H9 (cell line): ENCODE measurements at regions not wholly inside any gene's neighbourhood (a gene's known extent, or its start where the extent isn't known, plus 50 kb on each side); places are given as distances from the start of the nearest gene placed in this dataset.

ENCODE experiments used
- DNase-seq: peaks from one replicate; pipeline ENCODE4 v3.0.0-alpha.2; 2017
- H2AFZ ChIP-seq: one replicate; pipeline ENCODE4 v1.6.1; 2013; ENCODE audit warnings: mild to moderate bottlenecking, low read length, control low read depth, moderate library complexity
- H2AK5ac ChIP-seq: 2 replicates; pipeline ENCODE4 v1.6.1; 2013; ENCODE audit warnings: low read length, control low read depth, mixed read lengths; ENCODE audit not compliant: insufficient read length
- H2BK120ac ChIP-seq: one replicate; pipeline ENCODE4 v1.6.1; 2013; ENCODE audit warnings: low read depth, mild to moderate bottlenecking, low read length, control low read depth, inconsistent platforms; ENCODE audit not compliant: poor library complexity, severe bottlenecking
- H2BK12ac ChIP-seq: 2 replicates; pipeline ENCODE4 v1.6.1; 2013; ENCODE audit warnings: low read length, control low read depth, mixed read lengths, low read depth; ENCODE audit not compliant: insufficient read length
- H2BK15ac ChIP-seq: 2 replicates; pipeline ENCODE4 v1.6.1; 2013; ENCODE audit warnings: low read depth, low read length, control low read depth
- H2BK20ac ChIP-seq: one replicate; pipeline ENCODE4 v1.6.1; 2013; ENCODE audit warnings: low read depth, mild to moderate bottlenecking, low read length, control low read depth, inconsistent platforms; ENCODE audit not compliant: poor library complexity, severe bottlenecking
- H2BK5ac ChIP-seq: 2 replicates; pipeline ENCODE4 v1.6.1; 2013; ENCODE audit warnings: low read length, control low read depth, mixed read lengths; ENCODE audit not compliant: insufficient read length
- H3K14ac ChIP-seq: 2 replicates; pipeline ENCODE4 v1.6.1; 2013; ENCODE audit warnings: low read length, control low read depth; ENCODE audit not compliant: insufficient read depth
- H3K18ac ChIP-seq: 2 replicates; pipeline ENCODE4 v1.6.1; 2013; ENCODE audit warnings: low read depth, mild to moderate bottlenecking, mixed read lengths, low read length, control low read depth; ENCODE audit not compliant: insufficient read length
- H3K23ac ChIP-seq: 2 replicates; pipeline ENCODE4 v1.6.1; 2013; ENCODE audit warnings: low read length, control low read depth, mixed read lengths, low read depth; ENCODE audit not compliant: insufficient read length
- H3K23me2 ChIP-seq: 2 replicates; pipeline ENCODE4 v1.6.1; 2013; ENCODE audit warnings: low read depth, mild to moderate bottlenecking, mixed read lengths, low read length, control low read depth; ENCODE audit not compliant: insufficient read length, poor library complexity, severe bottlenecking
- H3K27ac ChIP-seq: 2 replicates; pipeline ENCODE4 v1.5.1; 2013; ENCODE audit warnings: low read length, control low read depth, mixed read lengths, low read depth; ENCODE audit not compliant: insufficient read length
- H3K27me3 ChIP-seq: 2 replicates; pipeline ENCODE4 v1.6.1; 2013; ENCODE audit warnings: low read length, control low read depth, inconsistent platforms; ENCODE audit not compliant: insufficient read depth
- H3K4ac ChIP-seq: 2 replicates; pipeline ENCODE4 v1.6.1; 2013; ENCODE audit warnings: low read depth, mild to moderate bottlenecking, control low read depth, inconsistent platforms, low read length, moderate library complexity
- H3K4me1 ChIP-seq: 2 replicates; pipeline ENCODE4 v1.6.1; 2013; ENCODE audit warnings: low read length, control low read depth, inconsistent platforms; ENCODE audit not compliant: insufficient read depth
- H3K4me2 ChIP-seq: 2 replicates; pipeline ENCODE4 v1.6.1; 2013; ENCODE audit warnings: low read length, control low read depth, mixed read lengths; ENCODE audit not compliant: insufficient read length, insufficient read depth
- H3K56ac ChIP-seq: 2 replicates; pipeline ENCODE4 v1.6.1; 2013; ENCODE audit warnings: low read depth, mild to moderate bottlenecking, mixed read lengths, low read length, control low read depth; ENCODE audit not compliant: insufficient read length
- H3K79me1 ChIP-seq: 2 replicates; pipeline ENCODE4 v1.6.1; 2013; ENCODE audit warnings: low read depth, mild to moderate bottlenecking, moderate library complexity, low read length, control low read depth, inconsistent platforms; ENCODE audit not compliant: insufficient read depth, poor library complexity, severe bottlenecking
- H3K79me2 ChIP-seq: 2 replicates; pipeline ENCODE4 v1.6.1; 2013; ENCODE audit warnings: low read length, control low read depth, inconsistent platforms; ENCODE audit not compliant: insufficient read depth
- H3K9ac ChIP-seq: 2 replicates; pipeline ENCODE4 v1.6.1; 2013; ENCODE audit warnings: low read length, control low read depth, mixed read lengths; ENCODE audit not compliant: insufficient read length; ENCODE audit errors: extremely low read depth
- H3K9me3 ChIP-seq: one replicate; pipeline ENCODE4 v1.6.1; 2013; ENCODE audit warnings: low read depth, low read length, inconsistent platforms; ENCODE audit not compliant: control insufficient read depth
- H3T11ph ChIP-seq: one replicate; pipeline ENCODE4 v1.6.1; 2013; ENCODE audit warnings: mild to moderate bottlenecking, low read length, control low read depth, inconsistent platforms
- H4K20me1 ChIP-seq: one replicate; pipeline ENCODE4 v1.6.1; 2013; ENCODE audit not compliant: control insufficient read depth, insufficient read length, insufficient read depth
- H4K5ac ChIP-seq: 2 replicates; pipeline ENCODE4 v1.6.1; 2013; ENCODE audit warnings: low read depth, mild to moderate bottlenecking, mixed read lengths, low read length, control low read depth; ENCODE audit not compliant: insufficient read length
- H4K8ac ChIP-seq: replicated peaks from 2 replicates; pipeline ENCODE4 v1.6.1; 2013; ENCODE audit warnings: low read length, control low read depth, mixed read lengths, low read depth; ENCODE audit not compliant: insufficient read length
- H4K91ac ChIP-seq: 2 replicates; pipeline ENCODE4 v1.6.1; 2013; ENCODE audit warnings: low read depth, mild to moderate bottlenecking, moderate library complexity, mixed read lengths, low read length, control low read depth; ENCODE audit not compliant: insufficient read length
- H3K27ac Mint-ChIP-seq, 3 experiments: 2 replicates in 2 of 3; 3 replicates in 1 of 3; pipeline ENCODE4 v1.8.0; 2020 to 2021; ENCODE audit warnings: mixed read lengths in 3 of 3, mild to moderate bottlenecking in 1 of 3, moderate library complexity in 1 of 3
- H3K27me3 Mint-ChIP-seq: 2 replicates; pipeline ENCODE4 v1.8.0; 2021; ENCODE audit warnings: low read depth, mild to moderate bottlenecking, moderate library complexity, mixed read lengths
- H3K36me3 Mint-ChIP-seq, 3 experiments: 2 replicates in 2 of 3; 3 replicates in 1 of 3; pipeline ENCODE4 v1.8.0; 2020 to 2021; ENCODE audit warnings: low read depth in 3 of 3, mixed read lengths in 3 of 3; ENCODE audit not compliant: insufficient read depth in 1 of 3
- H3K4me1 Mint-ChIP-seq, 2 experiments: 2 replicates each; pipeline ENCODE4 v1.8.0; 2020; ENCODE audit warnings: mixed read lengths in 2 of 2
- H3K4me3 Mint-ChIP-seq, 2 experiments: 2 replicates in 1 of 2; 3 replicates in 1 of 2; pipeline ENCODE4 v1.8.0; 2020 to 2021; ENCODE audit warnings: mild to moderate bottlenecking in 2 of 2, mixed read lengths in 2 of 2, moderate library complexity in 1 of 2
- H3K9me3 Mint-ChIP-seq, 2 experiments: 2 replicates in 1 of 2; 3 replicates in 1 of 2; pipeline ENCODE4 v1.8.0; 2020; ENCODE audit warnings: mild to moderate bottlenecking in 2 of 2, mixed read lengths in 2 of 2, moderate library complexity in 1 of 2
- CTCF ChIP-seq: fragments of 200-600 bp; sonication (generic); conservative IDR thresholded peaks from 3 replicates; pipeline ENCODE4 v1.8.0; 2021; ENCODE audit warnings: antibody characterized with exemption, mild to moderate bottlenecking
- WGBS: extraction: QIAGEN DNeasy Blood & Tissue Kit; methylation state at CpG from one replicate; pipeline ENCODE4 v1.1.7; 2013; ENCODE audit warnings: missing lambda C conversion rate, low lambda C conversion rate, mixed read lengths; ENCODE audit not compliant: insufficient read length; ENCODE audit errors: extremely low coverage; 5-methylcytosine and 5-hydroxymethylcytosine counted together

- Histone ChIP-seq H3K9ac (no peak overlapping the region), H3K56ac (no peak overlapping the region), H2BK15ac (no peak overlapping the region), H3K23ac (no peak overlapping the region), H3K18ac (no peak overlapping the region), H3K23me2 (no peaks in the 10 kb centered on the region), H2BK12ac (no peak overlapping the region), H3T11ph (no peak overlapping the region), H3K27ac (no peak overlapping the region), H3K4me1 (no peaks in the 10 kb centered on the region), H2AFZ (no peak overlapping the region), H4K20me1 (no peaks in the 10 kb centered on the region), H3K9me3 (no peaks in the 10 kb centered on the region), H3K4ac (no peak overlapping the region), H3K79me1 (no peaks in the 10 kb centered on the region), H3K79me2 (no peaks in the 10 kb centered on the region), H4K91ac (no peak overlapping the region), H2BK5ac (no peak overlapping the region), H2AK5ac (no peak overlapping the region), H4K8ac (no peak overlapping the region), H3K14ac (no peak overlapping the region), H4K5ac (no peak overlapping the region), H3K27me3 (no peaks in the 10 kb centered on the region), H2BK20ac (no peak overlapping the region), H2BK120ac (no peak overlapping the region), H3K4me2 (no peak overlapping the region)
- no peaks in the 10 kb centered on the region for H3K9me3 Mint-ChIP-seq
- no peaks in the 10 kb centered on the region for H3K27me3 Mint-ChIP-seq
- TF ChIP-seq CTCF: no peak
- no peak overlapping the region for H3K27ac Mint-ChIP-seq
- H3K4me3 Mint-ChIP-seq: no peak overlapping the region
- no peaks in the 10 kb centered on the region for H3K36me3 Mint-ChIP-seq
- H3K4me1 Mint-ChIP-seq: no peaks in the 10 kb centered on the region
- DNase-seq: no peak
- WGBS: no CpG with 5 or more reads among the region's 1 CpG
Observed at GRCh38 chr1:80008934-80009333, 1002.4 kb upstream of the ADGRL4 start.
